ENCODE measurements at regions not wholly inside any gene's neighbourhood (a gene's known extent, or its start where the extent isn't known, plus 50 kb on each side); places are given as distances from the start of the nearest gene placed in this dataset.

- H4K20me1 ChIP-seq (ENCODE audit: control insufficient read depth, insufficient read depth, low read depth, low read length): no peaks in the 10 kb centered on the region
These were observed 294.2 kb upstream of the CYLC2 start for GRCh38 chr9:102700936-102701335.

GRCh38 chr9:102669220-102669619 lies 325.9 kb upstream of the CYLC2 start:
- H4K20me1 ChIP-seq (ENCODE audit: control insufficient read depth, insufficient read depth, low read depth, low read length): no peaks in the 10 kb centered on the region
- no peaks in the 10 kb centered on the region for H3K36me3 ChIP-seq (ENCODE audit: control insufficient read depth, low read length)
- H3K4me1 ChIP-seq (ENCODE audit: control insufficient read depth, low read length): no peaks in the 10 kb centered on the region
- no peaks in the 10 kb centered on the region for H3K9me3 ChIP-seq (ENCODE audit: control insufficient read depth, insufficient read depth, low read length)
- H3K9me2 ChIP-seq (replicated peaks; ENCODE audit: control insufficient read depth, low read length): no peaks in the 10 kb centered on the region
- H3K4me3 ChIP-seq (ENCODE audit: low read length): no peak overlapping the region
- no peaks in the 10 kb centered on the region for H3F3A ChIP-seq (ENCODE audit: control insufficient read depth, insufficient read depth)
- no peak overlapping the region for H3K4me2 ChIP-seq (ENCODE audit: low read length)
- TF ChIP-seq CTCF (IDR thresholded peaks at IDR 0.05; ENCODE audit: low read depth, low read length, poor library complexity, severe bottlenecking) (no peak), EZH2phosphoT487 (IDR thresholded peaks at IDR 0.05; ENCODE audit: borderline replicate concordance, low read length) (no peak)
- H3K27ac ChIP-seq (ENCODE audit: low read depth, low read length): no peak overlapping the region
- H3K27me3 ChIP-seq (ENCODE audit: control insufficient read depth, low read length): no peaks in the 10 kb centered on the region
- no peaks in the 10 kb centered on the region for H3K79me2 ChIP-seq (ENCODE audit: control insufficient read depth, low read length)

More at GRCh38 chr9:102700936-102701335, 294.2 kb upstream of the CYLC2 start:
- no peaks in the 10 kb centered on the region for H3K9me3 ChIP-seq (ENCODE audit: control insufficient read depth, insufficient read depth, low read length)
- no peak for TF ChIP-seq CTCF (IDR thresholded peaks at IDR 0.05; ENCODE audit: low read depth, low read length, poor library complexity, severe bottlenecking)
- TF ChIP-seq EZH2phosphoT487 (IDR thresholded peaks at IDR 0.05; ENCODE audit: borderline replicate concordance, low read length): no peak
- no peaks in the 10 kb centered on the region for H3K79me2 ChIP-seq (ENCODE audit: control insufficient read depth, low read length)
- no peaks in the 10 kb centered on the region for H3F3A ChIP-seq (ENCODE audit: control insufficient read depth, insufficient read depth)
- H3K4me3 ChIP-seq (ENCODE audit: low read length): no peak overlapping the region
- no peaks in the 10 kb centered on the region for H3K27me3 ChIP-seq (ENCODE audit: control insufficient read depth, low read length)
- H3K4me2 ChIP-seq (ENCODE audit: low read length): no peak overlapping the region
- no peaks in the 10 kb centered on the region for H3K36me3 ChIP-seq (ENCODE audit: control insufficient read depth, low read length)
- no peaks in the 10 kb centered on the region for H3K9me2 ChIP-seq (replicated peaks; ENCODE audit: control insufficient read depth, low read length)
- no peak overlapping the region for H3K27ac ChIP-seq (ENCODE audit: low read depth, low read length)
- no peaks in the 10 kb centered on the region for H3K4me1 ChIP-seq (ENCODE audit: control insufficient read depth, low read length)

- H3K79me2 ChIP-seq (ENCODE audit: control insufficient read depth, low read length): no peaks in the 10 kb centered on the region
- no peak overlapping the region for H3K4me2 ChIP-seq (ENCODE audit: low read length)
- TF ChIP-seq EZH2phosphoT487 (IDR thresholded peaks at IDR 0.05; ENCODE audit: borderline replicate concordance, low read length): no peak
- no peak for TF ChIP-seq CTCF (IDR thresholded peaks at IDR 0.05; ENCODE audit: low read depth, low read length, poor library complexity, severe bottlenecking)
- H3K9me3 ChIP-seq (ENCODE audit: control insufficient read depth, insufficient read depth, low read length): no peaks in the 10 kb centered on the region
- no peaks in the 10 kb centered on the region for H3K36me3 ChIP-seq (ENCODE audit: control insufficient read depth, low read length)
- no peaks in the 10 kb centered on the region for H4K20me1 ChIP-seq (ENCODE audit: control insufficient read depth, insufficient read depth, low read depth, low read length)
- H3K9me2 ChIP-seq (replicated peaks; ENCODE audit: control insufficient read depth, low read length): no peaks in the 10 kb centered on the region
- no peaks in the 10 kb centered on the region for H3K4me1 ChIP-seq (ENCODE audit: control insufficient read depth, low read length)
- H3F3A ChIP-seq (ENCODE audit: control insufficient read depth, insufficient read depth): no peaks in the 10 kb centered on the region
- H3K27me3 ChIP-seq (ENCODE audit: control insufficient read depth, low read length): no peaks in the 10 kb centered on the region
- H3K27ac ChIP-seq (ENCODE audit: low read depth, low read length): no peak overlapping the region
- H3K4me3 ChIP-seq (ENCODE audit: low read length): no peak overlapping the region
These were observed 342.7 kb upstream of the CYLC2 start for GRCh38 chr9:102652471-102652870.

GRCh38 chr9:102650896-102651295 lies 344.2 kb upstream of the CYLC2 start:
- no peaks in the 10 kb centered on the region for H3K4me1 ChIP-seq (ENCODE audit: control insufficient read depth, low read length)
- no peak for TF ChIP-seq CTCF (IDR thresholded peaks at IDR 0.05; ENCODE audit: low read depth, low read length, poor library complexity, severe bottlenecking)
- no peak for TF ChIP-seq EZH2phosphoT487 (IDR thresholded peaks at IDR 0.05; ENCODE audit: borderline replicate concordance, low read length)

More at GRCh38 chr9:102650896-102651295, 344.2 kb upstream of the CYLC2 start:
- Histone ChIP-seq H3K79me2 (ENCODE audit: control insufficient read depth, low read length) (no peaks in the 10 kb centered on the region), H3K4me2 (ENCODE audit: low read length) (no peak overlapping the region), H4K20me1 (ENCODE audit: control insufficient read depth, insufficient read depth, low read depth, low read length) (no peaks in the 10 kb centered on the region), H3F3A (ENCODE audit: control insufficient read depth, insufficient read depth) (no peaks in the 10 kb centered on the region), H3K4me3 (ENCODE audit: low read length) (no peak overlapping the region), H3K9me2 (replicated peaks; ENCODE audit: control insufficient read depth, low read length) (no peaks in the 10 kb centered on the region), H3K27ac (ENCODE audit: low read depth, low read length) (no peak overlapping the region), H3K9me3 (ENCODE audit: control insufficient read depth, insufficient read depth, low read length) (no peaks in the 10 kb centered on the region), H3K36me3 (ENCODE audit: control insufficient read depth, low read length) (no peaks in the 10 kb centered on the region), H3K27me3 (ENCODE audit: control insufficient read depth, low read length) (no peaks in the 10 kb centered on the region)

Data from DOHH2 (cell line).